Fibroblast of lung (primary cell): ENCODE measurements at regions not wholly inside any gene's neighbourhood (a gene's known extent, or its start where the extent isn't known, plus 50 kb on each side); places are given as distances from the start of the nearest gene placed in this dataset.

Source experiments
- EZH2 ChIP-seq: IDR thresholded peaks from 2 replicates; pipeline ENCODE4 v1.5.1; 2012; ENCODE audit warnings: low read length, control low read depth, mild to moderate bottlenecking; ENCODE audit errors: missing control alignments
- TF ChIP-seq, protein P1 (sequence below), 2 donors: IDR thresholded peaks in 1 of 2; conservative IDR thresholded peaks in 1 of 2; 1 replicate in 1 of 2; 2 replicates in 1 of 2; pipeline ENCODE4 v1.5.1; 2011 to 2012; ENCODE audit warnings: low read length in 2 of 2, control low read depth in 1 of 2, inconsistent platforms in 1 of 2, low read depth in 1 of 2, mild to moderate bottlenecking in 1 of 2

DNA sequence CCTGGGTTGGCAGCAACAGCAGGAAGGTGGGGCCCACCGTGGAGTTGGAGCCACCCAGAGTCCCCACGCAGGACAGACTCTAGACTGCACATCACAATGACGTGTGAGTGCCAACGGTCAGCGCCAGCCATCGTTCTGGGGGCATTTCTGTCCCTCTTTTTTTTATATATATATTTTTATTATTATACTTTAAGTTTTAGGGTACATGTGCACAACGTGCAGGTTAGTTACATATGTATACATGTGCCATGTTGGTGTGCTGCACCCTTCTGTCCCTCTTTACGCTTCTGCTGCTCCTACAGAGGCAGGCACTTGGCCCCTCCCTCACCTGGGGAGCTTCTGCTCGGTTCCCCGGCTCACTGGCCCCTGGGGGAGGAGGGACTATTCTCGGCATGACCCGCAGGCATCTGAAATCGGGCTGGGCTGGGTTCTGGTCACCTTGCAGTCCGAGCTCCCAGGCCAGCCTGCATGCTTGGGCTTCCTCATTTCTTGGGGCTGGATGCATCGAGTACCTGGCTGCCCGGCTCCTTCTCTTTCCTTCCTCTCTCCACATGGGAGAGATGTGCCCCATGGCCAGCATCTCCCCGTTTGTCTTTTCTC is 787.4 kb downstream of the TBC1D22A start:
- TF ChIP-seq, protein P1, sequence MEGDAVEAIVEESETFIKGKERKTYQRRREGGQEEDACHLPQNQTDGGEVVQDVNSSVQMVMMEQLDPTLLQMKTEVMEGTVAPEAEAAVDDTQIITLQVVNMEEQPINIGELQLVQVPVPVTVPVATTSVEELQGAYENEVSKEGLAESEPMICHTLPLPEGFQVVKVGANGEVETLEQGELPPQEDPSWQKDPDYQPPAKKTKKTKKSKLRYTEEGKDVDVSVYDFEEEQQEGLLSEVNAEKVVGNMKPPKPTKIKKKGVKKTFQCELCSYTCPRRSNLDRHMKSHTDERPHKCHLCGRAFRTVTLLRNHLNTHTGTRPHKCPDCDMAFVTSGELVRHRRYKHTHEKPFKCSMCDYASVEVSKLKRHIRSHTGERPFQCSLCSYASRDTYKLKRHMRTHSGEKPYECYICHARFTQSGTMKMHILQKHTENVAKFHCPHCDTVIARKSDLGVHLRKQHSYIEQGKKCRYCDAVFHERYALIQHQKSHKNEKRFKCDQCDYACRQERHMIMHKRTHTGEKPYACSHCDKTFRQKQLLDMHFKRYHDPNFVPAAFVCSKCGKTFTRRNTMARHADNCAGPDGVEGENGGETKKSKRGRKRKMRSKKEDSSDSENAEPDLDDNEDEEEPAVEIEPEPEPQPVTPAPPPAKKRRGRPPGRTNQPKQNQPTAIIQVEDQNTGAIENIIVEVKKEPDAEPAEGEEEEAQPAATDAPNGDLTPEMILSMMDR (conservative IDR thresholded peaks at IDR 0.05 in 1 of 2, IDR thresholded peaks at IDR 0.05 in 1 of 2; ENCODE audit: low read depth in 1 of 2, low read length in 2 of 2) = no peak
- no peak for TF ChIP-seq EZH2
